ENCODE measurements at regions not wholly inside any gene's neighbourhood (a gene's known extent, or its start where the extent isn't known, plus 50 kb on each side); places are given as distances from the start of the nearest gene placed in this dataset.

DNA sequence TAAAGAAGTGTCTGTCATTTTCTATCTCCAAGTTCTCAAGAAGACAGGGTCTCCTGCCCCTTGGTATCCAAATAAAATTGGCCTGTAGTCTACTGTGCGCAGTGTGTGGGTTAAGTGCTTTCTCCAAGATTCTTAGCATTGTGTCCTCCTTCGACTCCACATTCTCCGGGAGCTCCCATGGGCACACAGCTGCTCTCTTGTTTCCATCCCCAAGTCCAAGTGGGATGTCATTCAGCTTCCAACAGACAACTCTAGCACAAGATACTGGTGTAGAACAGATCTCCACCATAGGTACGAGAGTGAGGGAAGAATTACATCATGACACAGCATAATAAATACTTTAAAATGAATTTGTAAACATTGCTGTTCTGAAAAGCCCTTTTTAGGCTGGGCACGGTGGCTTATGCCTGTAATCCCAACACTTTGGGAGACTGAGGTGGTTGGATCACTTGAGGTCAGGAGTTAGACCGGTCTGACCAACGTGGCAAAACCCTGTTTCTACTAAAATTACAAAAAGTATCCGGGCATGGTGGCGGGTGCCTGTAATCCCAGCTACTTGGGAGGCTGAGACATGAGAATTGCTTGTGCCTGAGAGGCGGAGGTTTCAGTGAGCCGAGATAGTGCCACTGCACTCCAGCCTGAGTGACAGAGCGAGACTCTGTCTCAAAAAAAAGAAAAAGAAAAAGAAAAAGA is 196.2 kb downstream of the C9orf152 start:
- 71% methylated on average over 12 of the region's 12 CpGs for WGBS (ENCODE audit: missing lambda C conversion rate)
- Histone ChIP-seq H3K9me3 (no peaks in the 10 kb centered on the region), H3K4me1 (peaks cover 13% of the 10 kb centered on the region), H3K4me3 (no peak overlapping the region), H3K4me2 (no peak overlapping the region), H3K27ac (no peak overlapping the region)
- TF ChIP-seq KDM5A (IDR thresholded peaks at IDR 0.05) (no peak), MAFK (IDR thresholded peaks at IDR 0.05; ENCODE audit: partially characterized antibody) (peak; percentile 25), HOXB5 (CRISPR knock-in tag; IDR thresholded peaks at IDR 0.05) (no peak), NPAS2 (CRISPR knock-in tag; IDR thresholded peaks at IDR 0.05; ENCODE audit: borderline replicate concordance) (no peak)
- FAIRE-seq = no peak
- DNase-seq (ENCODE audit: low read depth in 1 of 2, low spot score in 1 of 2) = no peak
- ATAC-seq = no peak
- ChIA-PET CTCF (interaction anchor here (0.9 kb wide), 1 partner anchor 12 kb away, joined by 3 read pairs; no protein-coding TSS in a partner anchor), POLR2A (no interaction called here)

DNA sequence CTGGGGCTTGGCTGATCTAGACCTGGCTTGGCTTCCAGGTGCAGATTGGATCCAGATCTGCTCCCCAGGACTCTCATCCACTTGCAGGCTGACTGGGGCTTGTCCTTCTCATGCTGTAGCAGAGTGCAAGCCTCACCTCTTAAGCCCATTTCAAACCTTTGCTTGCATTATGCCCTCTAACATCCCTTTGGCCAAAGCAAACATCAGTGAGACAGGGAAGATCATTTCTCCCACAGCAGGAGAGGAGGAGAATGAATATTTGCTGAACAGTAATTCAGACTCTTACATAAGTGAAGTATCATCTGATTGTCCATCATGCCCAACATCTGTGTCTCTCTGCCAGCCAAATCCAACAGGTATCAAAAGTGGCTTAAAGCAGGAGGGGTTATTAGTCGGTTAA is 194.9 kb downstream of the C9orf152 start:
- TF ChIP-seq FOSB (CRISPR knock-in tag; IDR thresholded peaks at IDR 0.05) (no peak), EHMT2 (IDR thresholded peaks at IDR 0.05; ENCODE audit: low read depth) (no peak), RAD21 (conservative IDR thresholded peaks at IDR 0.05 in 1 of 2, IDR thresholded peaks at IDR 0.05 in 1 of 2) (no peak), ZSCAN20 (CRISPR knock-in tag; IDR thresholded peaks at IDR 0.05) (no peak), HOXB13 (CRISPR knock-in tag; IDR thresholded peaks at IDR 0.05; ENCODE audit: low read depth) (no peak), CHD2 (IDR thresholded peaks at IDR 0.05; ENCODE audit: low read length, partially characterized antibody) (no peak), CBX8 (IDR thresholded peaks at IDR 0.05) (no peak), KDM1A (IDR thresholded peaks at IDR 0.05; ENCODE audit: low read depth) (no peak), PHF8 (IDR thresholded peaks at IDR 0.05; ENCODE audit: borderline replicate concordance, low read depth) (no peak)
- TF ChIP-seq, protein P1, sequence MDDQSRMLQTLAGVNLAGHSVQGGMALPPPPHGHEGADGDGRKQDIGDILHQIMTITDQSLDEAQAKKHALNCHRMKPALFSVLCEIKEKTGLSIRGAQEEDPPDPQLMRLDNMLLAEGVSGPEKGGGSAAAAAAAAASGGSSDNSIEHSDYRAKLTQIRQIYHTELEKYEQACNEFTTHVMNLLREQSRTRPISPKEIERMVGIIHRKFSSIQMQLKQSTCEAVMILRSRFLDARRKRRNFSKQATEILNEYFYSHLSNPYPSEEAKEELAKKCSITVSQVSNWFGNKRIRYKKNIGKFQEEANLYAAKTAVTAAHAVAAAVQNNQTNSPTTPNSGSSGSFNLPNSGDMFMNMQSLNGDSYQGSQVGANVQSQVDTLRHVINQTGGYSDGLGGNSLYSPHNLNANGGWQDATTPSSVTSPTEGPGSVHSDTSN (IDR thresholded peaks at IDR 0.05) = no peak
- TF ChIP-seq, protein P2, sequence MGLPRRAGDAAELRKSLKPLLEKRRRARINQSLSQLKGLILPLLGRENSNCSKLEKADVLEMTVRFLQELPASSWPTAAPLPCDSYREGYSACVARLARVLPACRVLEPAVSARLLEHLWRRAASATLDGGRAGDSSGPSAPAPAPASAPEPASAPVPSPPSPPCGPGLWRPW (IDR thresholded peaks at IDR 0.05) = no peak
- TF ChIP-seq, protein P3, sequence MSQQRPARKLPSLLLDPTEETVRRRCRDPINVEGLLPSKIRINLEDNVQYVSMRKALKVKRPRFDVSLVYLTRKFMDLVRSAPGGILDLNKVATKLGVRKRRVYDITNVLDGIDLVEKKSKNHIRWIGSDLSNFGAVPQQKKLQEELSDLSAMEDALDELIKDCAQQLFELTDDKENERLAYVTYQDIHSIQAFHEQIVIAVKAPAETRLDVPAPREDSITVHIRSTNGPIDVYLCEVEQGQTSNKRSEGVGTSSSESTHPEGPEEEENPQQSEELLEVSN (IDR thresholded peaks at IDR 0.05; ENCODE audit: borderline replicate concordance, low read depth) = no peak
- TF ChIP-seq, protein P4, sequence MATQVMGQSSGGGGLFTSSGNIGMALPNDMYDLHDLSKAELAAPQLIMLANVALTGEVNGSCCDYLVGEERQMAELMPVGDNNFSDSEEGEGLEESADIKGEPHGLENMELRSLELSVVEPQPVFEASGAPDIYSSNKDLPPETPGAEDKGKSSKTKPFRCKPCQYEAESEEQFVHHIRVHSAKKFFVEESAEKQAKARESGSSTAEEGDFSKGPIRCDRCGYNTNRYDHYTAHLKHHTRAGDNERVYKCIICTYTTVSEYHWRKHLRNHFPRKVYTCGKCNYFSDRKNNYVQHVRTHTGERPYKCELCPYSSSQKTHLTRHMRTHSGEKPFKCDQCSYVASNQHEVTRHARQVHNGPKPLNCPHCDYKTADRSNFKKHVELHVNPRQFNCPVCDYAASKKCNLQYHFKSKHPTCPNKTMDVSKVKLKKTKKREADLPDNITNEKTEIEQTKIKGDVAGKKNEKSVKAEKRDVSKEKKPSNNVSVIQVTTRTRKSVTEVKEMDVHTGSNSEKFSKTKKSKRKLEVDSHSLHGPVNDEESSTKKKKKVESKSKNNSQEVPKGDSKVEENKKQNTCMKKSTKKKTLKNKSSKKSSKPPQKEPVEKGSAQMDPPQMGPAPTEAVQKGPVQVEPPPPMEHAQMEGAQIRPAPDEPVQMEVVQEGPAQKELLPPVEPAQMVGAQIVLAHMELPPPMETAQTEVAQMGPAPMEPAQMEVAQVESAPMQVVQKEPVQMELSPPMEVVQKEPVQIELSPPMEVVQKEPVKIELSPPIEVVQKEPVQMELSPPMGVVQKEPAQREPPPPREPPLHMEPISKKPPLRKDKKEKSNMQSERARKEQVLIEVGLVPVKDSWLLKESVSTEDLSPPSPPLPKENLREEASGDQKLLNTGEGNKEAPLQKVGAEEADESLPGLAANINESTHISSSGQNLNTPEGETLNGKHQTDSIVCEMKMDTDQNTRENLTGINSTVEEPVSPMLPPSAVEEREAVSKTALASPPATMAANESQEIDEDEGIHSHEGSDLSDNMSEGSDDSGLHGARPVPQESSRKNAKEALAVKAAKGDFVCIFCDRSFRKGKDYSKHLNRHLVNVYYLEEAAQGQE (IDR thresholded peaks at IDR 0.05) = no peak
- Histone ChIP-seq H3K4me1 (peaks cover 13% of the 10 kb centered on the region), H3K27ac (no peak overlapping the region), H3K4me2 (no peak overlapping the region), H3K4me3 (no peak overlapping the region), H3K9me3 (no peaks in the 10 kb centered on the region)
- 85% methylated on average over 1 of the region's 1 CpG for WGBS (ENCODE audit: missing lambda C conversion rate)
- CTCF ChIA-PET = interaction anchor here (1.5 kb wide), 1 partner anchor 110 kb away, joined by 6 read pairs; no protein-coding TSS in a partner anchor
- POLR2A ChIA-PET = no interaction called here
- ATAC-seq (no peak), DNase-seq (ENCODE audit: low read depth in 1 of 2, low spot score in 1 of 2) (no peak), FAIRE-seq (no peak)

Measured in A549 (cell line).